ENCODE measurements at regions not wholly inside any gene's neighbourhood (a gene's known extent, or its start where the extent isn't known, plus 50 kb on each side); places are given as distances from the start of the nearest gene placed in this dataset.

DNA sequence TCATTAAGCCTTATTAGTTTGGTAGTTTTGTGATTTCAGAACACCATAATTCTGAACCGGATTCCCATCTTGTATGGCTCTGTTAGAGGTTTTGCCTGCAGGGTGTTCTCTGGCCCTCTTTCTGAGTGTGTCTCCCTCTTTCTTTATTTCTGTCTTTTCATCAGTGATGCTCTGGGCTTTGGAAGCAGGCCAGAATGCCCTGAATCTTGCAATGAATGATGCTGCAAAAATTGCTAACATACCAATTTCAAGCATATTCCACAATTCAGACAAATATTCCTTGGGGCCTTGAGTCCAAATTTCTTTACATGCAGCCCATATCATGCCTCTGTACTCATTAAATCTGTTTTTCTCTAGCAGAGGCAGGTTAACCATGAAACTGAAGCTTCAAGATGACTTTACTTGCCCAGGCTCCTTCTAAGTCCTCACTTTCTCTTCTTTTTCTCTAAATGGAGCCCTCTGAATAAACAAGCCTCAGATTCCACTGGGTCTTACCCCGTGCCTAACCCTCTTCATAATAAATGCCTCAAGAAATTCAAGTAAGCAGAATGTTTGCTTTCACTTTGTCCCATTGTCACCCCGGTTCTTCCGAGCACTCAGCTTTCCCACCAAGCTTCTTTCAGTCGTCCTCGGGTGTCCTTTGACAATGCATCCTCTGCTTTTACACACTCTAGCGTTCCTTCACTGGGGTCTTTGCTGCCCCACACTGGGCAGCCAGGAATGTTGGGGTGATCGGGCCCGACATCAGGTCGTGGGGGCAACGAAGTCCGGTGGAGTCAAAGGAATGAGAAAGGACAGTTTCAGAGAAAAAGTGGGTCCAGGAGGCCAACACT, 78.8 kb upstream of the SLC38A4 start:
- TF ChIP-seq, protein P1, sequence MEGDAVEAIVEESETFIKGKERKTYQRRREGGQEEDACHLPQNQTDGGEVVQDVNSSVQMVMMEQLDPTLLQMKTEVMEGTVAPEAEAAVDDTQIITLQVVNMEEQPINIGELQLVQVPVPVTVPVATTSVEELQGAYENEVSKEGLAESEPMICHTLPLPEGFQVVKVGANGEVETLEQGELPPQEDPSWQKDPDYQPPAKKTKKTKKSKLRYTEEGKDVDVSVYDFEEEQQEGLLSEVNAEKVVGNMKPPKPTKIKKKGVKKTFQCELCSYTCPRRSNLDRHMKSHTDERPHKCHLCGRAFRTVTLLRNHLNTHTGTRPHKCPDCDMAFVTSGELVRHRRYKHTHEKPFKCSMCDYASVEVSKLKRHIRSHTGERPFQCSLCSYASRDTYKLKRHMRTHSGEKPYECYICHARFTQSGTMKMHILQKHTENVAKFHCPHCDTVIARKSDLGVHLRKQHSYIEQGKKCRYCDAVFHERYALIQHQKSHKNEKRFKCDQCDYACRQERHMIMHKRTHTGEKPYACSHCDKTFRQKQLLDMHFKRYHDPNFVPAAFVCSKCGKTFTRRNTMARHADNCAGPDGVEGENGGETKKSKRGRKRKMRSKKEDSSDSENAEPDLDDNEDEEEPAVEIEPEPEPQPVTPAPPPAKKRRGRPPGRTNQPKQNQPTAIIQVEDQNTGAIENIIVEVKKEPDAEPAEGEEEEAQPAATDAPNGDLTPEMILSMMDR (IDR thresholded peaks at IDR 0.05), result no peak
- no peak for TF ChIP-seq POLR2A (IDR thresholded peaks at IDR 0.05)

Data from Peyer's patch (tissue), 4 donors.